HG02642 (cell line): ENCODE measurements at regions not wholly inside any gene's neighbourhood (a gene's known extent, or its start where the extent isn't known, plus 50 kb on each side); places are given as distances from the start of the nearest gene placed in this dataset.
"Not testable (repeated sequence)": the region's sequence is repeated elsewhere in the genome, so short reads cannot be mapped to it uniquely, and the experiment has no call there.

Experiments
- ATAC-seq: cut with Tn5 transposase; IDR thresholded peaks from one replicate; pipeline ENCODE4 v1.9.1; 2021; ENCODE audit warnings: mild to moderate bottlenecking; ENCODE audit not compliant: unreplicated experiment, poor library complexity

- no peak for ATAC-seq
Measured at GRCh38 chr12:79993106-79993862, 58.4 kb upstream of the PPP1R12A start.

GRCh38 chr12:79991586-79991985, 56.7 kb upstream of the PPP1R12A start:
- ATAC-seq = no peak

- ATAC-seq = not testable (repeated sequence)
Measured at GRCh38 chr12:79990509-79991338, 55.8 kb upstream of the PPP1R12A start.

GRCh38 chr12:79988368-79988767, 53.5 kb upstream of the PPP1R12A start:
- ATAC-seq = no peak

GRCh38 chr12:79987731-79988130, 52.8 kb upstream of the PPP1R12A start:
- no peak for ATAC-seq
